Umbilical cord (tissue), 1 donor: ENCODE measurements at regions not wholly inside any gene's neighbourhood (a gene's known extent, or its start where the extent isn't known, plus 50 kb on each side); places are given as distances from the start of the nearest gene placed in this dataset.
"Not testable (repeated sequence)": the region's sequence is repeated elsewhere in the genome, so short reads cannot be mapped to it uniquely, and the experiment has no call there.

Experiments
- DNase-seq: peaks from one replicate; pipeline ENCODE4 v3.0.0-alpha.2; 2015; ENCODE audit warnings: low spot score

DNA sequence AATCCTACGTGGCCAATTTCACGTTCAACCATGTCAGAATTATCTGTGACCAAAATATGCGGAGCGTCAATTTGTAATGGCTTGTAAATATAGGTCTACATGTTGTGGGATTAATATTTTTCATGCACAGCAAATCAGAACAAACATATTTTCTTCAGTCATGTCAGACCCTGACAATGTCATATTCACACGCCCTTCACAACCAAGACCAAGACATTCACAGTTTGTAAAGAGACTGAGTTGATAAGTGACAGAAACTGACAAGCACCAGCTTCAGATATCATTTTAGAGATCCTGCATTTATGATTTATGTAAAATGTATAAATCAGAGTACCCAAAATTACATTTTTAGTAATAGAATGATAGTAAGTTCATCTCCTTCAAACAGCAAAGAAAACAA, 57.3 kb upstream of the NOVA1 start:
- no peak for DNase-seq

DNA sequence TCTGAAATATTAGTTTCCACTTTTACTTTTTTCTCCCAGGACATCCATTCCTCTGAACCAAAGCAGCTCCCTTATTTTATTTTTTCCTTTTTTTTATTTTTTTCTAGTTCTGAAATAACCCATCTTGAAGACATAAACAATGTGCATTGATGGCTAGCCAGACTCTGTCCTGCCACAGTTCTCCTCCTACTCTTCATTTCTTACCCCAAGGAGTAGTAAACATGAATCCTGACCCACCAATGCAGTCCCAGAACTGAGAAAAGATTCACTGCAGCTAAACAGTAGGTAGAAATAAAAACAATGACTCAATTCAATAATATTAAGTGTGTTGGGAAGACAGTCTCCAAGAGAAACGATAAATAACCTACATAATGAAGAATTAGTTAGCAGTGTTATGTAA, 65.7 kb upstream of the NOVA1 start:
- no peak for DNase-seq

DNA sequence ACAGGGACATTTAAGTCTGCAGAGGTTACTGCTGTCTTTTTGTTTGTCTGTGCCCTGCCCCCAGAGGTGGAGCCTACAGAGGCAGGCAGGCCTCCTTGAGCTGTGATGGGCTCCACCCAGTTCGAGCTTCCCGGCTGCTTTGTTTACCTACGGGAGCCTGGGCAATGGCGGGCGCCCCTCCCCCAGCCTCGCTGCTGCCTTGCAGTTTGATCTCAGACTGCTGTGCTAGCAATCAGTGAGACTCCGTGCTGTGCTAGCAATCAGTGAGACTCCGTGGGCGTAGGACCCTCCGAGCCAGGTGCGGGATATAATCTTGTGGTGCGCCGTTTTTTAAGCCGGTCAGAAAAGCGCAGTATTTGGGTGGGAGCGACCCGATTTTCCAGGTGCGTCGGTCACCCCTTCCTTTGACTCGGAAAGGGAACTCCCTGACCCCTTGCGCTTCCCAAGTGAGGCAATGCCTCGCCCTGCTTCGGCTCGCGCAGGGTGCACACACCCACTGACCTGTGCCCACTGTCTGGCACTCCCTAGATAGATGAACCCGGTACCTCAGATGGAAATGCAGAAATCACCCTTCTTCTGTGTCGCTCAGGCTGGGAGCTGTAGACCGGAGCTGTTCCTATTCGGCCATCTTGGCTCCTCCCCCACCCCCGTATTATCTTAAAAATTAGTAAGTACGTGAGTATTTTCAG, 81.0 kb upstream of the NOVA1 start:
- DNase-seq = not testable (repeated sequence)

DNA sequence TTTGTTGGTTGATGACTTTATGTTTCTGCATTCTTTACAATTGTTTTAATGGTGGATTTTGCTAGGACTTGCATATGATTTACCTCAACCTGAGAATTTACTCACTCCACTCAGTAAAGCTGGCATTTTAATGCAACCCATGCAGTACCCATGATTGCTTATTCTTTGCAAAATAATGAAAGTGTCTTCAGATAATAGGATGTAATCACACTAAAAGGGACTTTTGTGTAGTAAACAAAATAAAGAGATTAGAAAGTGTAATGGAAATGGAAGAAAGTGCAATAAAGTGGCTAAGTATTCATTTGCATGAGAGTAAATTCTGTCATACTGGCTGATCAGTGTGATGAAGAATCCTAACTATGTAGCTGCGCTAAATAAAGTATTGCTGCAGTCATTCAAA, 87.6 kb upstream of the NOVA1 start:
- no peak for DNase-seq

DNA sequence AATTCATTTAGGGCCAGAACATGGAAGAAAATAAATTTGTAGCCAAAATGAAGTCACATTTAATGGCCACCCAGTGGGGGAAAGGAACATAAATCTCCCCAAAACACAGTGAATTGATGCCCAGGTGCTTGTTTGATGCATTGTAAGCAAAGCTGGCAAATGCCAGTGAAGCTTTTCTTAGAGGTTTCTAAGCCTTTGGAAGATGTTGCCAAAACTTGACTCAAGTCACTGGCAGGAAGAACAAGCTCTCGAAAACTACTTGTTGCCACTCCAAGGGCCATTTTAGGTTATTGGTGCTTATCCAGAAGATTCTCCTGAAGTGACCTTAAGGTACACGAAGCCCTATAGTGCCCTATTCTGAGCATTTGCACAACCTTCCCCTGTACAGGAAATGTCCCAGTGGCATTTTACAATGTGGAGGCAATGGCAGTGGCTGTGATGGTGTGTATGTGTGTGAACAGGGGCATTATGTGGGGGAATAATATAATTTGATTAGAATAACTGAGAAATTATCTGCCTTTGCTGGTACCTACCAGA, 89.5 kb upstream of the NOVA1 start:
- DNase-seq = no peak

DNA sequence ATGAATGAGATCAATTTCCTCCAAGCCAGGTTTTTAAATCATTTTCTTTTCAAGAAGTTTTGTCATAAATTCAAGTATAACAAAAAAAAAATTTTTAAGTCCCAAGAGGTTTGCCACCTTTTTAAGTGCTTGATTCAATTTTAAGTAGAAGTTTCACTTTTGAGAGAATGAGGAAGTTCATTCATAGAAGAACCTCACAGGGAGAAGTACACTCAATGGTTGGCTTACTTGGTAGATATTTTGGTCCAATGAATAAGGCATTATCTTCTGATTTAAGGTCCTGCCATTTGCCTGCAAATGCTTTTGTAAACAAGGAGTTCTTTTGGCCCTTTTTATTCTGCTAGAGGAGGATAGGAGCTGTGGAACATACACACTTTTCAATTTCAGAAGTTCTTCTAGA, 96.7 kb upstream of the NOVA1 start:
- DNase-seq = no peak

DNA sequence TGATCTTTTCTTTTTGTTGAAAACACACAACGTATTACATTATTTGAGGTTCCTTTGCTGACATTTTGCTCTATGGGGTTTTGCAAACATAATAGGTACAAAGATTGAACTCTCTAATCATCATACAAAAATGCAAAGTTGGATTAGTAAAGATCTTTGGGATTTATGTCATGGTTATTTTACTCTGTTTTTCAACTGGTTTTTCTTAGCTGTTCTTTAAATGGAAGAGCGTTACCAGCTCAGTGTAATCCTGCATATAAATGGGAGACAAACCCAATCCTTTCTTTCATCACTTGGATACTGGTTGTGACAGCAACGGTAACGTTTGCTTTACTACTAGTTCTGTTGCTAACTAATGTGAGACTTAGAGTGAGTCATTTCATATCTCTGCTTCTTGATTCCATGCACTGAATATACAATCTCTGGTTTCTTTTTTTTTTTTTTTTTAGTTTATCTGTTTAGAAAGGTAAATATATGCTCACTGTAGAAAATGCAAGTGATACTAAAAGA, 104.9 kb upstream of the NOVA1 start:
- peak; percentile 5 for DNase-seq

DNA sequence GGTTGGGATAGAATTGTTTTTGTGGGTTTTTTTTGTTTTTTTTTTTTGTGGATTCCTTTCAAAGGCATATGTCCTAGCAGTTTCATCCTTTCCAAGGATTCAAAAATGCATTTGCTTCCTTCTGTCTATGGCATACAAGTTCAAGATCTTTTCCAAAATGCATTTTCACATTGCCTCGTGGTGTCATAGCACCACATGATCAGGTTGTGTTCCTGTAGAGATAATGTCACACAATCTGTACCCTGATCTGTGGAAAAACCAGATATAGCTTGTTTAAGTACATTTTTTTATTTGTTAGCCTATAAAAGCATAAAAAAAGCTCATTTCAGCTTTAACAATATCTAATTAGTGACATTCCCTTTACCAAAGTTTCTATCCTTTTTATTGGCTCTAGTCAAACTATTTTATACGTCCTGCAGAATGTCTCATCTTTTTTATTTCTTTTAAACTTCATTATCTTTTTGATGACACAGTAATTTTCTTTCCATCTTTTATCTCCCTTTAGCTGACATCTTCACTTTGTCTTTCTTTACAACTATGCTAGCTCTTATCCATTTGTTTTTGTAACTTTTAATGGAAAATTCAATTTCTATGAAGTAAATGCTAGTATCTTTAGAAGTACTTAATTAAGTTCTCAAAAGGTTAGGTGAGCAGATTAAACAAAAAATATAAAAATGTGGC, 106.0 kb upstream of the NOVA1 start:
- DNase-seq = no peak

DNA sequence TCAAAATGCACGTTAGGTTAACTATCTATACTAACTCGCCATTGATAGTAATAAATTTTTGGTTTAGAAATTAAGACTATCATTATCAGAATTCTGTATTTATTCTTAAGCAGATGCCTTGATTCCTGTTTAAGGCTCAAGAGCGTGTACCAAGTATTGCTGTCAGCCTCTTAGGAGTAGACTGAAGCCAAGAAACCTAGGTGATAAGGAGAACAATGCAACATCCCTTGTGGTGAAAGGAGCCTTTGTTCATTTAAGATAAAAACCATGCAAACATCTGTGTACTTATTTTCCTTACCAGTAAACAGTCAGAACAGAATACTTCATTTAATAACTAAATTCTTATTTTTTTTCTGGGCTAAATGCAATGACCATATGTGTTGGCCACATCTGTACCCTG, 109.4 kb upstream of the NOVA1 start:
- no peak for DNase-seq

DNA sequence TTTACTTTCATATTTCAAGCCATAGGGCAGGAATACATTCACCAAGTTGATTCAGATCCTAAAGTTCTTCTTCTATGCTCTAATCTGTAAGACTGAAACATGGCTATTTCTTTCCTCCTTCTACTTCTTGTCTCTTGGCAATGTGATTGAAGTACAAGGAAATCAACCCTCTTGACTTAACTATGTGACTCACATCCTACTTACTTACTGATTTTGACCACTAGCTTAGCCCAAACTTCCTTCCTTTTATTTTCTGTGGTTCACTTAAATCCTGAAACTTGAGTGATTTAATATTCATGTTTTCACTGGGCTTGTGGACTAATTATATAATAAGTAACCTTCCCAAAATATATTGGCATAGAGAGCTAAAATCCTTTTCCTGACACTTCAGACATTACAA, 111.2 kb upstream of the NOVA1 start:
- DNase-seq = peak; percentile 5

DNA sequence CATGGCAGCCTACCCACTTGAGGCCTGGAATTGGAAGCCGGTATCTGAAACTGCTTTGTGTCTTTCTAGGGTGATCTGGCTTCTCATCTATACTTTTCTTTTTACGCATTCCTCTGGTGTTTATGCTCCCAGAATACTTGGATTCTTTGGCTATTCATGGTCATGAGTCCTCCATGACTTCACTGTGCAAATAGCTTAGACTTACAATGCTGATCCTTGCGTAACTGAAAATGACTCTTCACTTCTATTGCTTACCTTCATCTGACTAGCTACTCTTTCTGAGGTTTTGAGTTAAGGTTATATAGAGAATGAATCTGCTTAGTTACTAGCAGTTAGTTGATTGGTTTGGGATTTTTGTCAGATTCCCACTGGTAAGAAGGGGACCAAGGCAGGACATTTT, 121.7 kb upstream of the NOVA1 start:
- DNase-seq = no peak

DNA sequence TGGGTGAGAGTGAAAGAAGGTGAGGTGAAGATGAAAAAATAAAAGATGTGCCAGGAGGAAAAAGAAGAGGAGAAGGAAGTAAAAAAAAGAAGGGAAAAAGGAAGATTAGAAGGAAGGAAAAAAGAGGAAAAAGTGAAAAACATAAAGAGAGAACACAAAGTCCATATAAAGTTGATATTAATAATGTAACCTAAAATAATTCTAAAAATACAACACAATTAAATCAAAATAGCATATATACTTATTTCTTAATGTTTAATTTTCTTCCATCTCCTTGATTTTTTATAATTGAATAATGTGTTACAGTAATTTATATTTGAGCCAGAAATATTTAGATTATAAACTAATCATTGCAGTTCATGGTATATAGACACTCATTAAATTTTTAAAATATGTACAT, 124.4 kb upstream of the NOVA1 start:
- DNase-seq = no peak

DNA sequence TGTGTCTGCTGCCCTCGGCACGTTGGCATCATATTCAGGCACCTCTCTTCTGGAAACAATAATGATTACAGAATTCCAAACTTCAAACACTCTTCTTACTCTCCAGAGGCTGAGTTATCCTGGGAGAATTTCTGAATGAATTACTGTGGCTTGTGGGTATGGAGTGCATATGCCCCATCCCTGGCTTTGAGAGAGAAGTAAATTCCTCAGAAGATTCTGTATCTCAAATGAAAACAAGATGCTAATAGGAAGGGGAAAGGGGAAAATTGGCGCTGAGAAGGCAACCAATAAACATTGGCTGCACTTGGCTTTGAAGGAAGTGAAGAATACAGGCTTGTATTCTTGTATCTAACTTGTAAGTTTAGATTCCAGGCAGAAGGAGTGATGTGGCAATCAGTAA, 132.0 kb upstream of the NOVA1 start:
- DNase-seq = no peak

DNA sequence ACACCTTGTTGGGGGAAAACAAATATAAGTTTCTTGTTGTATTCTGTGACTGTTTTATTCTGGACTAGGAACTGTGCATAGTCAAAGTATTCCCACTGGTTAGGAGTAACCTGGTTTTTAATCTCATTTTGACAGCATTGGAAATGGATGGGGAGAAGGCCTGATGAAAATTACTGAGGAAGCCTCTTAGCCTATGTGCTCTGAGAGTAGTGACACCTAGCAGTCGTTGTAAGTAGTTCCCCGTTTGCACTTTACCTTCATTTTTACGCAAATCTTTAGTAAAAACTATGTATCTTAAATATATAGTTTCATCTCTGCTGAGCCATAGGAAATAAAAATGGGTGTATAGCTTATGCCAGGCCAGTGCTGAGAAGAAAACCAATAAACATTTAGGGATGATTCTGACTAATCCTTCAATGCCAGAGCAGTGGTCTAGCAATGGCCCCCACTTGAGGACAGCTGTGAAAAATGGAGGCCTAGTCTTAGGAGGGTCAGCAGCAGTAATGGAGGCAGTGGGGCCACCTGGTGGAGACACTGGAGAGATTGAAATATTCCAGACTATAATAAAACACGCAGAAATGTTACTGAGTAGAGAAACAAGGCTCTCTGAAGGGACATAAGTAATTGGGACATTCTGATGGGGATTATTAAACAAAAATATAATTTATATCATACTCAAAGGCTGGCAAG, 133.2 kb upstream of the NOVA1 start:
- DNase-seq = no peak

DNA sequence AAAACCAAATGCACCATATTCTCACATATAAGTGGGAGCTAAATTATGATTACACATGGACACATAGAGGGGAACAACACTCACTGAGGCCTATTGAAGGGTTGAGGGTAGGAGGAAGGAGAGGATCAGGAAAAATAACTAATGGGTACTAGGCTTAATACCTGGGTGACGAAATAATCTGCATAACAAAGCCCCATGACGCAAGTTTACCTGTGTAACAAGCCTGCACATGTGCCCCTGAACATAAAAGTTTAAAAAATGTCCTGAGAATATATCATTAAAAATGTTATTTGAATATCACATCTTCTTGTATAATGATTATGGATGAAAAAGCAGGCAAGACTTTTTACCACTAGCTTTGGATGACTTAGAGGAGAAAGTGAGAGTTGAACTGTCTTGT, 138.0 kb upstream of the NOVA1 start:
- no peak for DNase-seq

DNA sequence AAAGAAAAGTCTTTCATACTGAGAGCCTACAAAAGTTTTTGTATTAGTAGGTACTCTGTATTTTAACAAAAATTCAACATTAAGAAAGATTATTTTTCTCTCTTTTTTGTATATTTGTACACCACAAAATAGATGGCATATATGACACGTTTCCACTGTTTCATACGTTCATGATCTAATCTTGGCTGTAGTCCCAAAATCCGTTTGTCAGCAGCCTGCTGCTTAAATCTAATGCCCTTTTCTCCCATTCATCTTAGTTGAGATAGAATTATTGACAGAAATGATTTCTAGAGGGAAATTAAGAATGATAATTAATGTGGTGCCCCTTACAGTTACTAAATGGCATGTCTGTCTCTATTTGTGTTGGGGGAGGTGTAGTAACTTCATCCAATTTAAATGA, 140.7 kb upstream of the NOVA1 start:
- DNase-seq = no peak

DNA sequence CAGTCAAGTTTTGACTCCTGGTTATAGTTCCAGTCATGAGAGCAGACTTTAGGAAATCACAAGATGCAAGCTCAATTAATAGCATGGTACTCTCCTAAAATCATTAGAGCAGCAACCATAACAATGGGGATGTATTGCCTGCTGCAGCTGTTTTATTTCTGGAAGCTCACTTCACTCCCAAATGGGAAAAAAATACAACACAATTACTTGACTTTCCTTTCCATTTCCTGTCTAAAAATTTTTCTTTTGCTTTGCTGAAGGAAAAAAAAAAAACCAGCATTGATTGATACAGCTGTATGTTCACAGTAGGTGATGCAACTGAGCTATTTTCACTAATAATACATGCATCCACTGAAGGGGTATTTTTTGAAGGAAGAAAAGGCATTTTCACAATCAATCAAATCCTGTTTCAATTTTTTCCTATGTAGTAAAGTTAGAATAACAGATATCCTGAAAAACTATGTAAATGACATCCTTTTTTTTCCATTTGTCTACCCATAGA, 143.9 kb upstream of the NOVA1 start:
- no peak for DNase-seq

DNA sequence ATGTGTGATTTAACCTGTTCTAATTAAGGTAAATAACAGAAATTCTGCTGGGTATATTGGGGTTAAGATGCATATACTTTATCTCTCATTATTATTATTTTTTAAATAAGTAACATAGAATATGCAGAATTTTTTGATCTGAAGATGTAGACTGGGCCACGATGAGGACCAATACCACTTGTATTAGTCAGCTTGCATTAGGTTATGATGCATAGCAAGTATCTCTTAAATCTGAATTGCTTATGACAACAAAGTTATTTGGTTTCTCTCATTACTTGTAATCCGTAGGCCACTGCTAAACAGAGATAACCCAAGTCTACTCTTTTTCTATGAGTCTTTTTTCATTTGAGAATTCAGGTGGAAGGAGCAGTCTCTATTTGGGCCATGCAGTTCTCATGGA, 145.5 kb upstream of the NOVA1 start:
- no peak for DNase-seq

DNA sequence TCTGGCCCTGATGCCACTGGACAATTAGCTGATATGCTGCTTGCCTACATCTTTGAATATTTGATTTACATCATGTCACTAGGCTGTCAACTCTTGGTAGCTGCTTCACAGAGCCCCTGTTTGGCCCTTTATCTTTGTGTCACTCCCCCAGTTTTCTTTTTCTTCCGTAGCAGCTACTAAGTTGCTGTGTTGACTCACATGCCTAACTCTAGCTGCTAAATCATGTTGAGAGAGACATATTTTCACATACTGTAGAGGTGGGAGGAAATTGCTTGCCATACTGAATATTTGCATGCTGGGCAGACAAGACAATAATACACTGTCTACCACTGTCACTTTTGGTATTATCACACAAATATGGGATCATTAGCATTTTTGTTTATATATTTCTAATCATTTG, 147.1 kb upstream of the NOVA1 start:
- no peak for DNase-seq

DNA sequence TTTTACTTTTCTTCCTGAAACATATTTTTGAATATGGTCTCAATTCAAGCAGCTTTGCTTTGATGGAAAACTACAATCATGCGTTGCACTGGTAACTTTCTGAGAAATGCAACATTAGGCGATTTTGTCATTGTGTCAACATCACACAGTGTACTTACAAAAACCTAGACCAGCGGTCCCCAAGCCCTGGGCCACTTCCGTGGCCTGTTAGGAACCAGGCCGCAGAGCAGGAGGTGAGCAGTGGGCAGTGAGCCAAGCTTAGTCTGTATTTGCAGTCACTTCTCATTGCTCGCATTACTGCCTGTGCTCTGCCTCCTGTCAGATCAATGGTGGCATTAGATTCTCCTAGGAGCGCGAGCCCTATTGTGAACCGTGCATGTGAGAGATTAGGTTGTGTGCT, 163.7 kb upstream of the NOVA1 start:
- no peak for DNase-seq

DNA sequence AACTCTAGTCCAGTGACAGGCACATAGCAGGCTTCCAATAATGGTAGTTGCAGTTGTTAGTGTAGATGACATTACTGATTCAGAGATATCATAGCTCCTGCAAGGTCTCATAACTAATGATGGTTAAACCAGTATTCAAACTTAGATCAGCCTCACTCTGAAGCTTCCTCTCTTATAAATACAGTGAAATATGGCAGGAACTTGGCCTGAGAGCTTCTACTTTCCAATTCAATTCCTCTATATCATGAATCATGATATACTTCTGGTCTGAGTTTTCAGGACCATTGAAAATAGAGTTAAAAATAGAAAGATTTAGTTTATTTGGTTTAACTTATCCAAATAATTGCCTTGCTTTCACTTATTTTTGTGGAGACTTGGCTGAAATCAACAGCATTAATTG, 167.5 kb upstream of the NOVA1 start:
- no peak for DNase-seq

DNA sequence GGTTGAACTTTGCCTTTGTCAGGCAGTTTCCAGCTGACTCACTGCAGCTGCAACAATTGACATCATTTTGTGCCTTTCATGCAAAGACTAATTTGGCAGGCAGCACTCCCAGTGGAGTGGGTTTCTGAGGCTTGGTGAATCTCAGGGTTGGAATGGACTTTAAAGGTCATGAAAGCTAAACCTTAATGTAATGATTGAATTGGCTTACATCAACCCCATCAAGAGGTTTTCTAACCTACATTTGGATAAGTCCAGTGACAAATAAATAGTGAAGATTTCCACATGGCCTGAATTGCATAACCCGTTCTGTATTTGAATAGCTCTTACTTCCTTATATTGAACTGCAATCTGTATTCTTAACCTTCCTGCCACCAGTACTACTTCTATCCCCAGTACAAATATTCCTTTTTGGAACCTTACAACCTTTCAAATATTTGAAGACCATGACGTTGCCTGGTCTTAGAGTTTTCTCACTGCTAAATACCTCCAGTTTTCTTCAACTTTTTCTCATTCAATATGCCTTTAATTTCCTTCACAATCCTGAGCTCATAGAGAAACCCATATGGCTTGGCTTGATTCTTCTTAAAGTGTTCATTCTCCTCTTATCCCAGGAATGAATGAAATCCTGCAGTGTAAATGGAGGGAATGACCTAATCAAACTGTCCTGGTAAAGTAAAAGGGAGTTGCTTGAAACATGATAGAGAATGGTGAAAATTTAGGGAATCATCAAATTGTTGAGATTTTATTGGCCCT, 168.1 kb upstream of the NOVA1 start:
- peak; percentile 5 for DNase-seq
